ENCODE measurements at regions not wholly inside any gene's neighbourhood (a gene's known extent, or its start where the extent isn't known, plus 50 kb on each side); places are given as distances from the start of the nearest gene placed in this dataset.
"Not testable (repeated sequence)": the region's sequence is repeated elsewhere in the genome, so short reads cannot be mapped to it uniquely, and the experiment has no call there.

DNA sequence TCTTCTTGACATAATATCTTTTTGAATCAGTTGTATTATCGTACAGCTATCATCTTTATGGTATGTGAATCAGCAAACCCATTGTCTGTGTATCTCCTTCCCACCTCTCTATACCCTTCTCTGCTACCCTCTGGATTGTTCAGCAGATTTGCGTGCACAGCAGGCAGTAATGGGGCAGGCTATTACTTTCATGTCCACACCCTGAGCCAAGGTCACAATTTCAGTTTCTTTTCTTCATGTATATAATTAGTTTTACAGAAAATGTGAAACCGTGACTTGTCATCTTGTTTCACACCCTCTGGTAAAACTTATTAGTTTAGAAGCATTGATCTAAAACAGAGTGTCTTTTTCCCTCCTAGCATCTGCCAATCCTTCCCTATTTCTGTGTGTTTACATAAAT lies 770.4 kb upstream of the SEMA6D start:
- CTCF ChIA-PET: no interaction called here
- POLR2A ChIA-PET: no interaction called here
- no peak overlapping the region for H3K27ac ChIP-seq (ENCODE audit: low read depth, low read length)
- Mint-ChIP-seq H3K4me3 (no peak overlapping the region), H3K27ac (no peak overlapping the region), H3K9me3 (peaks cover 9 to 31% (median 11%) of the 10 kb centered on the region in 5 donors), H3K27me3 (no peaks in the 10 kb centered on the region), H3K4me1 (no peaks in the 10 kb centered on the region), H3K36me3 (peaks cover 0 to 1% (median 0%) of the 10 kb centered on the region in 3 donors)
- no peaks in the 10 kb centered on the region for H3K4me1 ChIP-seq (ENCODE audit: insufficient read depth, low read length)
- no peaks in the 10 kb centered on the region for H3K9me3 ChIP-seq (ENCODE audit: low read length)
- no peaks in the 10 kb centered on the region for H3K27me3 ChIP-seq (ENCODE audit: insufficient read depth, low read length, poor library complexity, severe bottlenecking)
- no peaks in the 10 kb centered on the region for H3K36me3 ChIP-seq (ENCODE audit: insufficient read depth, low read length)
- no peak overlapping the region for H3K4me3 ChIP-seq (ENCODE audit: low read length)
- no peak for DNase-seq

GRCh38 chr15:46955576-46955975 lies 761.7 kb upstream of the SEMA6D start:
- no peak overlapping the region for H3K4me3 ChIP-seq (ENCODE audit: low read length)
- POLR2A ChIA-PET: no interaction called here

GRCh38 chr15:46956456-46956855 lies 760.8 kb upstream of the SEMA6D start:
- CTCF ChIA-PET: no interaction called here
- H3K36me3 ChIP-seq (ENCODE audit: insufficient read depth, low read length): no peaks in the 10 kb centered on the region
- POLR2A ChIA-PET: no interaction called here
- Mint-ChIP-seq H3K4me1 (no peaks in the 10 kb centered on the region), H3K27ac (no peak overlapping the region), H3K27me3 (no peaks in the 10 kb centered on the region), H3K9me3 (peaks cover 2 to 28% (median 3%) of the 10 kb centered on the region in 5 donors), H3K36me3 (no peaks in the 10 kb centered on the region), H3K4me3 (no peak overlapping the region)
- no peak overlapping the region for H3K4me3 ChIP-seq (ENCODE audit: low read length)
- no peaks in the 10 kb centered on the region for H3K9me3 ChIP-seq (ENCODE audit: low read length)
- no peak for DNase-seq
- H3K27me3 ChIP-seq (ENCODE audit: insufficient read depth, low read length, poor library complexity, severe bottlenecking): no peaks in the 10 kb centered on the region
- H3K4me1 ChIP-seq (ENCODE audit: insufficient read depth, low read length): no peaks in the 10 kb centered on the region
- H3K27ac ChIP-seq (ENCODE audit: low read depth, low read length): no peak overlapping the region

More at GRCh38 chr15:46955576-46955975, 761.7 kb upstream of the SEMA6D start:
- Mint-ChIP-seq H3K4me3 (no peak overlapping the region), H3K36me3 (no peaks in the 10 kb centered on the region), H3K27me3 (no peaks in the 10 kb centered on the region), H3K4me1 (no peaks in the 10 kb centered on the region), H3K9me3 (peaks cover 2 to 32% (median 5%) of the 10 kb centered on the region in 5 donors), H3K27ac (no peak overlapping the region)
- Histone ChIP-seq H3K27ac (ENCODE audit: low read depth, low read length) (no peak overlapping the region), H3K36me3 (ENCODE audit: insufficient read depth, low read length) (no peaks in the 10 kb centered on the region), H3K4me1 (ENCODE audit: insufficient read depth, low read length) (no peaks in the 10 kb centered on the region), H3K27me3 (ENCODE audit: insufficient read depth, low read length, poor library complexity, severe bottlenecking) (no peaks in the 10 kb centered on the region), H3K9me3 (ENCODE audit: low read length) (no peaks in the 10 kb centered on the region)
- CTCF ChIA-PET: no interaction called here
- no peak for DNase-seq

- no peaks in the 10 kb centered on the region for H3K27me3 ChIP-seq (ENCODE audit: insufficient read depth, low read length, poor library complexity, severe bottlenecking)
- H3K9me3 ChIP-seq (ENCODE audit: low read length): no peaks in the 10 kb centered on the region
- POLR2A ChIA-PET: no interaction called here
- H3K4me3 ChIP-seq (ENCODE audit: low read length): no peak overlapping the region
- Mint-ChIP-seq H3K27me3 (no peaks in the 10 kb centered on the region), H3K4me1 (no peaks in the 10 kb centered on the region), H3K9me3 (peaks cover 2 to 25% (median 2%) of the 10 kb centered on the region in 5 donors), H3K36me3 (no peaks in the 10 kb centered on the region), H3K27ac (no peak overlapping the region), H3K4me3 (no peak overlapping the region)
- H3K36me3 ChIP-seq (ENCODE audit: insufficient read depth, low read length): no peaks in the 10 kb centered on the region
- H3K4me1 ChIP-seq (ENCODE audit: insufficient read depth, low read length): no peaks in the 10 kb centered on the region
- no peak overlapping the region for H3K27ac ChIP-seq (ENCODE audit: low read depth, low read length)
- no peak for DNase-seq
- CTCF ChIA-PET: no interaction called here
Observed at GRCh38 chr15:46956881-46957280, 760.4 kb upstream of the SEMA6D start.

DNA sequence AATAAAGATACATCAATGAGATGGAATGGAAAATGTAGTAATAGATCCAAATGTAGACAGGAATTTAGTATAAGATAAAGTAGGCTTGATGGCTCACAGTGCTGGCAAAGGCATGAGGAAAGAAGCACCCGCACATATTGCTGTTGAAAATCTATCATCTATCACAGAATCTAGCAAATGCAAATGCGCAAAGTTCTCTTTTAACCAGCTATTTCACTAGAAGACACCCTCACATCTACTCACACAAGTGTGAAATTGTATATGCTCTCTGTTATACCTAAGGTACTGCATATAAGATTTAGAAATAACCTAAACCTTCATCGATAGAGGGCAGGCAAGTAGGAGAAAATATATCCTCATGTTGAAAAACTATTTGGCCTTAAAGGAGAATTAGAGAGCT lies 756.7 kb upstream of the SEMA6D start:
- Mint-ChIP-seq H3K27ac (no peak overlapping the region), H3K4me3 (no peak overlapping the region), H3K4me1 (no peaks in the 10 kb centered on the region), H3K27me3 (no peaks in the 10 kb centered on the region), H3K36me3 (no peaks in the 10 kb centered on the region), H3K9me3 (peaks cover 2 to 29% (median 5%) of the 10 kb centered on the region in 5 donors)
- Histone ChIP-seq H3K36me3 (ENCODE audit: insufficient read depth, low read length) (no peaks in the 10 kb centered on the region), H3K4me1 (ENCODE audit: insufficient read depth, low read length) (no peaks in the 10 kb centered on the region), H3K27me3 (ENCODE audit: insufficient read depth, low read length, poor library complexity, severe bottlenecking) (no peaks in the 10 kb centered on the region), H3K9me3 (ENCODE audit: low read length) (no peaks in the 10 kb centered on the region), H3K27ac (ENCODE audit: low read depth, low read length) (no peak overlapping the region), H3K4me3 (ENCODE audit: low read length) (no peak overlapping the region)
- DNase-seq: no peak
- ChIA-PET CTCF (no interaction called here), POLR2A (no interaction called here)

- H3K4me3 Mint-ChIP-seq: no peak overlapping the region
- H3K4me3 ChIP-seq (ENCODE audit: low read length): no peak overlapping the region
- ChIA-PET POLR2A (no interaction called here), CTCF (no interaction called here)
- no peak overlapping the region for H3K27ac Mint-ChIP-seq
- no peak for DNase-seq
- H3K9me3 ChIP-seq (ENCODE audit: low read length): no peaks in the 10 kb centered on the region
- H3K27me3 Mint-ChIP-seq: no peaks in the 10 kb centered on the region
- no peaks in the 10 kb centered on the region for H3K4me1 Mint-ChIP-seq
- H3K9me3 Mint-ChIP-seq: peaks cover 2 to 33% (median 5%) of the 10 kb centered on the region in 5 donors
- no peaks in the 10 kb centered on the region for H3K27me3 ChIP-seq (ENCODE audit: insufficient read depth, low read length, poor library complexity, severe bottlenecking)
- H3K36me3 Mint-ChIP-seq: no peaks in the 10 kb centered on the region
- H3K4me1 ChIP-seq (ENCODE audit: insufficient read depth, low read length): no peaks in the 10 kb centered on the region
- H3K36me3 ChIP-seq (ENCODE audit: insufficient read depth, low read length): no peaks in the 10 kb centered on the region
- H3K27ac ChIP-seq (ENCODE audit: low read depth, low read length): no peak overlapping the region
Observed at GRCh38 chr15:46961795-46962194, 755.5 kb upstream of the SEMA6D start.

DNA sequence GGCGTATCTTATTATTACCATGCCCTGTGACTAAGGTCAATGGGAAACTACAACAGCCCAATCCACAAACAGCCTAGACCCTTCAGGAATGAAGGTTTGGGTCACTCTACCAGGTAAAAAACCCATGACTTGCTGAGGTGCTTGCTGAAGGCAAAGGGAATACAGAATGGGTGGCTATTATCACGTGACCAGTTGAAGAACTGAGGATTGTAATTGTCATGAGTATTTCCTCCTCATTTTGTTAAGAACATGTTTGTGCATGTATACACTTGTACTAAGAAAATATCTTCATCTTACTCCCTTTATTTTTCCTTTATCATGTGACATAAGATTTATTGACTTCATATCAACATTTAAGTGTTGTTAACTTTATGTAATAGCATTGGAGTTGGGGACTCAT lies 729.2 kb upstream of the SEMA6D start:
- CTCF ChIA-PET; DNase-seq; H3K27me3 ChIP-seq (ENCODE audit: insufficient read depth, low read length, poor library complexity, severe bottlenecking); H3K4me3 Mint-ChIP-seq; H3K27ac ChIP-seq (ENCODE audit: low read depth, low read length); H3K36me3 Mint-ChIP-seq; H3K27ac Mint-ChIP-seq; H3K9me3 ChIP-seq (ENCODE audit: low read length); H3K36me3 ChIP-seq (ENCODE audit: insufficient read depth, low read length); POLR2A ChIA-PET; H3K4me1 Mint-ChIP-seq; H3K27me3 Mint-ChIP-seq; H3K4me3 ChIP-seq (ENCODE audit: low read length); H3K4me1 ChIP-seq (ENCODE audit: insufficient read depth, low read length): not testable (repeated sequence)
- peaks cover 11 to 39% (median 19%) of the 10 kb centered on the region in 5 donors for H3K9me3 Mint-ChIP-seq

DNA sequence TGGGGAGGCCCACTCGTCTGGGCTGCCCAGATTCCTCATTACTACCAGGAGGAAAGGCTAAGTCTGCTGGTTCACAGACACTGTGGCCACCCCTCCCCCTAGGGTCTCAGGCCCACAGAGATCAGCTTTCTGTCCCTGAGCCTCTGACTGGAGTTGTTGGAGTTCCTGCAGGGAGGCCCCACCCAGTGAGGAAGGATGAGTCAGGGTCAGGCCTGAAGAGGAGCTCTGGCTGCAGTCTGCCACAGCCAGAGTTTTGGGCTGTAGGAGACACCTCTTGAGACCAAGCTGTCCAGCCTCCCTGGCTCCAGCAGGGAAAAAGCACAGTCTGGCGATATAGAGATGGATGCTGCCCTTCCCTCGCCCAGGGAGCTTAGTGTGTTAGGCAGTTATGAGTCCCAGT lies 720.9 kb upstream of the SEMA6D start:
- Mint-ChIP-seq H3K27ac (no peak overlapping the region), H3K27me3 (no peaks in the 10 kb centered on the region), H3K4me3 (no peak overlapping the region), H3K4me1 (no peaks in the 10 kb centered on the region), H3K9me3 (peaks cover 7 to 41% (median 25%) of the 10 kb centered on the region in 5 donors), H3K36me3 (no peaks in the 10 kb centered on the region)
- DNase-seq: no peak
- no peak overlapping the region for H3K4me3 ChIP-seq (ENCODE audit: low read length)
- ChIA-PET CTCF (no interaction called here), POLR2A (no interaction called here)
- no peaks in the 10 kb centered on the region for H3K4me1 ChIP-seq (ENCODE audit: insufficient read depth, low read length)
- no peaks in the 10 kb centered on the region for H3K9me3 ChIP-seq (ENCODE audit: low read length)
- H3K36me3 ChIP-seq (ENCODE audit: insufficient read depth, low read length): no peaks in the 10 kb centered on the region
- no peak overlapping the region for H3K27ac ChIP-seq (ENCODE audit: low read depth, low read length)
- H3K27me3 ChIP-seq (ENCODE audit: insufficient read depth, low read length, poor library complexity, severe bottlenecking): no peaks in the 10 kb centered on the region

GRCh38 chr15:46997501-46997900 lies 719.8 kb upstream of the SEMA6D start:
- H3K9me3 Mint-ChIP-seq: peaks cover 3 to 36% (median 27%) of the 10 kb centered on the region in 5 donors
- no peaks in the 10 kb centered on the region for H3K27me3 ChIP-seq (ENCODE audit: insufficient read depth, low read length, poor library complexity, severe bottlenecking)
- no peaks in the 10 kb centered on the region for H3K9me3 ChIP-seq (ENCODE audit: low read length)
- no peaks in the 10 kb centered on the region for H3K36me3 ChIP-seq (ENCODE audit: insufficient read depth, low read length)
- no peak overlapping the region for H3K27ac Mint-ChIP-seq
- POLR2A ChIA-PET: no interaction called here
- CTCF ChIA-PET: no interaction called here
- H3K4me1 ChIP-seq (ENCODE audit: insufficient read depth, low read length): no peaks in the 10 kb centered on the region
- H3K4me3 ChIP-seq (ENCODE audit: low read length): no peak overlapping the region
- DNase-seq: no peak
- no peak overlapping the region for H3K4me3 Mint-ChIP-seq
- H3K4me1 Mint-ChIP-seq: no peaks in the 10 kb centered on the region
- no peaks in the 10 kb centered on the region for H3K36me3 Mint-ChIP-seq
- H3K27ac ChIP-seq (ENCODE audit: low read depth, low read length): no peak overlapping the region
- no peaks in the 10 kb centered on the region for H3K27me3 Mint-ChIP-seq

Data from CD8-positive, alpha-beta memory T cell (primary cell).